K562 (cell line): ENCODE measurements at regions not wholly inside any gene's neighbourhood (a gene's known extent, or its start where the extent isn't known, plus 50 kb on each side); places are given as distances from the start of the nearest gene placed in this dataset.

ENCODE experiments used
- ATAC-seq: fragments of 200-7000 bp; cut with Tn5 transposase; 3 replicates; pipeline ENCODE4 v1.9.1; 2020; ENCODE audit warnings: moderate library complexity
- BruUV-seq: library from RNA; stranded (reverse); fragments of 400-500 nt; replicated peaks from 2 replicates; lab custom pipeline; 2021; lab: Mats Ljungman, UMichigan
- CTCF ChIA-PET: fragments of 300-600 bp; formaldehyde crosslinking; extraction: SDS; loops from one replicate; lab custom pipeline; 2021; ENCODE audit warnings: low intra/inter-chr PET ratio; lab: Yijun Ruan, JAX
- POLR2A ChIA-PET: fragments of 300-600, 350-650 bp; sonication (Branson Sonifier 250); formaldehyde crosslinking; extraction: SDS; loops from one replicate; lab custom pipeline; 2021; ENCODE audit warnings: antibody characterized with exemption, inconsistent platforms; lab: Yijun Ruan, JAX
- DNase-seq, 4 experiments: peaks; one replicate each; pipeline versions ENCODE4 v3.0.0 to v3.0.0-alpha.2; 2011 to 2018; ENCODE audit warnings: low spot score in 3 of 4, mixed read lengths in 3 of 4; ENCODE audit errors: extremely low read depth in 1 of 4
- FAIRE-seq: peaks from 2 replicates; lab custom pipeline; 2011; peaks lifted over from hg19 to GRCh38; lab: Jason Lieb, UNC
- H2AFZ ChIP-seq: 2 replicates; pipeline ENCODE4 v1.6.0; 2011; ENCODE audit warnings: low read depth, low read length, control low read depth, inconsistent platforms
- H3K27ac ChIP-seq: fragments of 200-600 bp; 3 replicates; pipeline ENCODE4 v1.8.0; 2011; ENCODE audit warnings: low read depth, mild to moderate bottlenecking, control low read depth, inconsistent platforms, low read length, moderate library complexity, mixed read lengths; ENCODE audit errors: extremely low read depth
- H3K27me3 ChIP-seq, 2 experiments: fragments of 300-600 bp in 1 of 2; 2 replicates in 1 of 2; 3 replicates in 1 of 2; pipeline versions ENCODE4 v1.6.0 to v1.8.0; 2011; ENCODE audit warnings: inconsistent platforms in 2 of 2, low read length in 2 of 2, mild to moderate bottlenecking in 1 of 2, mixed read lengths in 1 of 2, moderate library complexity in 1 of 2; ENCODE audit not compliant: control insufficient read depth in 2 of 2, insufficient read depth in 2 of 2
- H3K36me3 ChIP-seq: fragments of 300-600 bp; 3 replicates; pipeline ENCODE4 v1.8.0; 2011; ENCODE audit warnings: mild to moderate bottlenecking, low read length, inconsistent platforms; ENCODE audit not compliant: control insufficient read depth, insufficient read depth
- H3K4me1 ChIP-seq, 2 experiments: fragments of 200-600 bp in 1 of 2; replicated peaks in 1 of 2; 2 replicates in 1 of 2; 3 replicates in 1 of 2; pipeline versions ENCODE4 v1.5.1 to v1.8.0; 2011; ENCODE audit warnings: inconsistent platforms in 2 of 2, low read length in 2 of 2, mild to moderate bottlenecking in 1 of 2, mixed read lengths in 1 of 2, moderate library complexity in 1 of 2; ENCODE audit not compliant: control insufficient read depth in 2 of 2, insufficient read depth in 2 of 2
- H3K4me2 ChIP-seq: 2 replicates; pipeline ENCODE4 v1.6.1; 2011; ENCODE audit warnings: low read length, control low read depth, inconsistent platforms, mixed read lengths; ENCODE audit not compliant: insufficient read depth
- H3K4me3 ChIP-seq: fragments of 200-600 bp; sonication (generic), shearing (Covaris generic); 2 replicates; pipeline ENCODE4 v1.5.1; 2016; ENCODE audit warnings: control low read depth, inconsistent platforms
- H3K79me2 ChIP-seq: fragments of 200-600 bp; 3 replicates; pipeline ENCODE4 v1.8.0; 2011; ENCODE audit warnings: low read length, inconsistent platforms; ENCODE audit not compliant: control insufficient read depth, insufficient read depth
- H3K9ac ChIP-seq, 2 experiments: 2 replicates each; pipeline versions ENCODE4 v1.6.0 to v1.6.1; 2011; ENCODE audit warnings: low read depth in 2 of 2, low read length in 2 of 2, control low read depth in 1 of 2, inconsistent platforms in 1 of 2, mild to moderate bottlenecking in 1 of 2, mixed read lengths in 1 of 2; ENCODE audit not compliant: insufficient read depth in 1 of 2
- H3K9me1 ChIP-seq: one replicate; pipeline ENCODE4 v1.6.0; 2011; ENCODE audit warnings: inconsistent platforms, mild to moderate bottlenecking, low read length, moderate library complexity; ENCODE audit not compliant: control insufficient read depth, insufficient read depth
- H3K9me3 ChIP-seq: replicated peaks from 2 replicates; pipeline ENCODE4 v1.5.1; 2011; ENCODE audit warnings: low read depth, low read length, inconsistent platforms; ENCODE audit not compliant: control insufficient read depth, insufficient read depth
- H4K20me1 ChIP-seq: replicated peaks from 2 replicates; pipeline ENCODE4 v1.6.1; 2011; ENCODE audit warnings: low read length, inconsistent platforms, mixed read lengths; ENCODE audit not compliant: control insufficient read depth, insufficient read depth
- GTF2E2 ChIP-seq: fragments of 200-800 bp; sonication (Bioruptor generic); IDR thresholded peaks from 2 replicates; pipeline ENCODE4 v1.6.1; 2016; ENCODE audit warnings: missing genetic modification characterization, missing compliant biosample characterization
- NCOR1 ChIP-seq: fragments of 450-650 bp; IDR thresholded peaks from 2 replicates; pipeline ENCODE4 v1.6.1; 2016; ENCODE audit warnings: mild to moderate bottlenecking, moderate library complexity
- PPARD ChIP-seq: fragments of 250-450 bp; sonication (Bioruptor Pico); IDR thresholded peaks from 2 replicates; pipeline ENCODE4 v1.8.0; 2022; ENCODE audit warnings: inconsistent platforms, mild to moderate bottlenecking, moderate library complexity
- SLC30A9 ChIP-seq: fragments of 250-450 bp; sonication (Bioruptor Pico); IDR thresholded peaks from 2 replicates; pipeline ENCODE4 v1.8.0; 2022; ENCODE audit warnings: mild to moderate bottlenecking, moderate library complexity
- SRSF3 ChIP-seq: fragments of 200-400 bp; formaldehyde crosslinking; IDR thresholded peaks from 2 replicates; pipeline ENCODE4 v1.6.1; 2016; ENCODE audit warnings: mild to moderate bottlenecking, low read length, moderate library complexity; ENCODE audit not compliant: insufficient read depth
- SRSF7 ChIP-seq: fragments of 200-400 bp; formaldehyde crosslinking; optimal IDR thresholded peaks from 2 replicates; pipeline ENCODE3; 2017; ENCODE audit warnings: mild to moderate bottlenecking, low read depth, low read length
- WGBS: fragments of 100-300 bp; shearing (Covaris generic); methylation state at CpG from one replicate; pipeline ENCODE4 v1.1.6; 2016; ENCODE audit warnings: low coverage, mixed read lengths; ENCODE audit not compliant: insufficient coverage; ENCODE audit errors: missing lambda C conversion rate; 5-methylcytosine and 5-hydroxymethylcytosine counted together
- in situ Hi-C: fragments of 300-500 bp; cut with MboI; formaldehyde crosslinking; loops from 4 replicates; pipeline ENCODE4 v1.15.0; 2018; ENCODE audit warnings: inconsistent platforms, mixed read lengths
- intact Hi-C: fragments of 100-400 bp; cut with micrococcal nuclease; formaldehyde crosslinking; loops from 2 replicates; pipeline ENCODE4 v1.14.2; 2022
- TF ChIP-seq, protein P1 (sequence below), 2 experiments: IDR thresholded peaks; 2 replicates each; pipeline ENCODE4 v1.6.1; 2012; ENCODE audit warnings: improper control_type of control experiment in 2 of 2, low read depth in 2 of 2, low read length in 2 of 2, borderline replicate concordance in 1 of 2
- TF ChIP-seq, protein P2 (sequence below), 2 experiments: fragments of 150-350 bp in 1 of 2; IDR thresholded peaks; 2 replicates each; pipeline ENCODE4 v1.6.1; 2012 to 2016; ENCODE audit warnings: low read depth in 2 of 2, low read length in 2 of 2, mild to moderate bottlenecking in 1 of 2, moderate library complexity in 1 of 2
- TF ChIP-seq, protein P3 (sequence below): fragments of 450-650 bp; formaldehyde crosslinking; IDR thresholded peaks from 2 replicates; pipeline ENCODE4 v1.4.0; 2020; ENCODE audit warnings: mild to moderate bottlenecking, moderate library complexity

DNA sequence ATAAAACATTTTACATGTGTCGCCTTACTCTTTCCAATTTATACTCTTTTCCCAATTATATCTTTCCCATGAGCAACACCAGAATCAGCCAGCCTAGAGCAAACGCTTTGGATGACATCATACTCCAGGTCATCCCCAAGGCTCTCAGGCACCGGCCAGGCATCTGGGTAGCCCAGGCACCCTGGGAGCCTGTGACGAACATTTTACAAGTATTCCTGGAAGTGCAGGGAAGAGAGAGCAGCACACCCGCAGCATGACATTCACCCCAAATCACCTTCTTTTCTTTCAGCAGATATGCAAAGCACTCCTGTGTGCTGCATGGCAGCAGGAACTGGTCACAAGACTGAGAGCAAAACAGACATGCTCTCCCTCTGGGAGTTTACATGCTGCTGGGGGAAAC, 75.7 kb upstream of the SMIM23 start:
- Histone ChIP-seq H3K9me1 (no peaks in the 10 kb centered on the region), H3K9me3 (no peaks in the 10 kb centered on the region), H4K20me1 (no peaks in the 10 kb centered on the region; the same call in 1 of the 2 replicates), H3K79me2 (no peaks in the 10 kb centered on the region), H3K4me1 (no peaks in the 10 kb centered on the region), H3K27ac (no peak overlapping the region), H3K4me3 (no peak overlapping the region), H3K9ac (no peak overlapping the region), H3K36me3 (no peaks in the 10 kb centered on the region), H3K27me3 (peaks cover 0 to 14% of the 10 kb centered on the region in 2 experiments; a peak in 3 of 5 replicates), H3K4me2 (no peak overlapping the region), H2AFZ (no peak overlapping the region)
- in situ Hi-C loops, result no loop called here
- POLR2A ChIA-PET, result interaction anchor here (0.7 kb wide), 1 partner anchor 10 kb away, joined by 3 read pairs; no protein-coding TSS in a partner anchor
- intact Hi-C loops, result no loop called here
- ATAC-seq (no peak), FAIRE-seq (no peak), DNase-seq (no peak)
- no peak for TF ChIP-seq SRSF3
- TF ChIP-seq SLC30A9 (CRISPR knock-in tag), result no peak
- TF ChIP-seq NCOR1, result no peak
- TF ChIP-seq, protein P1, sequence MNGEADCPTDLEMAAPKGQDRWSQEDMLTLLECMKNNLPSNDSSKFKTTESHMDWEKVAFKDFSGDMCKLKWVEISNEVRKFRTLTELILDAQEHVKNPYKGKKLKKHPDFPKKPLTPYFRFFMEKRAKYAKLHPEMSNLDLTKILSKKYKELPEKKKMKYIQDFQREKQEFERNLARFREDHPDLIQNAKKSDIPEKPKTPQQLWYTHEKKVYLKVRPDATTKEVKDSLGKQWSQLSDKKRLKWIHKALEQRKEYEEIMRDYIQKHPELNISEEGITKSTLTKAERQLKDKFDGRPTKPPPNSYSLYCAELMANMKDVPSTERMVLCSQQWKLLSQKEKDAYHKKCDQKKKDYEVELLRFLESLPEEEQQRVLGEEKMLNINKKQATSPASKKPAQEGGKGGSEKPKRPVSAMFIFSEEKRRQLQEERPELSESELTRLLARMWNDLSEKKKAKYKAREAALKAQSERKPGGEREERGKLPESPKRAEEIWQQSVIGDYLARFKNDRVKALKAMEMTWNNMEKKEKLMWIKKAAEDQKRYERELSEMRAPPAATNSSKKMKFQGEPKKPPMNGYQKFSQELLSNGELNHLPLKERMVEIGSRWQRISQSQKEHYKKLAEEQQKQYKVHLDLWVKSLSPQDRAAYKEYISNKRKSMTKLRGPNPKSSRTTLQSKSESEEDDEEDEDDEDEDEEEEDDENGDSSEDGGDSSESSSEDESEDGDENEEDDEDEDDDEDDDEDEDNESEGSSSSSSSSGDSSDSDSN (IDR thresholded peaks at IDR 0.05; ENCODE audit: borderline replicate concordance in 1 of 2, low read depth in 2 of 2, low read length in 2 of 2), result no peak
- TF ChIP-seq, protein P2, sequence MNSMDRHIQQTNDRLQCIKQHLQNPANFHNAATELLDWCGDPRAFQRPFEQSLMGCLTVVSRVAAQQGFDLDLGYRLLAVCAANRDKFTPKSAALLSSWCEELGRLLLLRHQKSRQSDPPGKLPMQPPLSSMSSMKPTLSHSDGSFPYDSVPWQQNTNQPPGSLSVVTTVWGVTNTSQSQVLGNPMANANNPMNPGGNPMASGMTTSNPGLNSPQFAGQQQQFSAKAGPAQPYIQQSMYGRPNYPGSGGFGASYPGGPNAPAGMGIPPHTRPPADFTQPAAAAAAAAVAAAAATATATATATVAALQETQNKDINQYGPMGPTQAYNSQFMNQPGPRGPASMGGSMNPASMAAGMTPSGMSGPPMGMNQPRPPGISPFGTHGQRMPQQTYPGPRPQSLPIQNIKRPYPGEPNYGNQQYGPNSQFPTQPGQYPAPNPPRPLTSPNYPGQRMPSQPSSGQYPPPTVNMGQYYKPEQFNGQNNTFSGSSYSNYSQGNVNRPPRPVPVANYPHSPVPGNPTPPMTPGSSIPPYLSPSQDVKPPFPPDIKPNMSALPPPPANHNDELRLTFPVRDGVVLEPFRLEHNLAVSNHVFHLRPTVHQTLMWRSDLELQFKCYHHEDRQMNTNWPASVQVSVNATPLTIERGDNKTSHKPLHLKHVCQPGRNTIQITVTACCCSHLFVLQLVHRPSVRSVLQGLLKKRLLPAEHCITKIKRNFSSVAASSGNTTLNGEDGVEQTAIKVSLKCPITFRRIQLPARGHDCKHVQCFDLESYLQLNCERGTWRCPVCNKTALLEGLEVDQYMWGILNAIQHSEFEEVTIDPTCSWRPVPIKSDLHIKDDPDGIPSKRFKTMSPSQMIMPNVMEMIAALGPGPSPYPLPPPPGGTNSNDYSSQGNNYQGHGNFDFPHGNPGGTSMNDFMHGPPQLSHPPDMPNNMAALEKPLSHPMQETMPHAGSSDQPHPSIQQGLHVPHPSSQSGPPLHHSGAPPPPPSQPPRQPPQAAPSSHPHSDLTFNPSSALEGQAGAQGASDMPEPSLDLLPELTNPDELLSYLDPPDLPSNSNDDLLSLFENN (IDR thresholded peaks at IDR 0.05; ENCODE audit: low read depth in 2 of 2, low read length in 2 of 2), result no peak
- no peak for TF ChIP-seq SRSF7
- TF ChIP-seq, protein P3, sequence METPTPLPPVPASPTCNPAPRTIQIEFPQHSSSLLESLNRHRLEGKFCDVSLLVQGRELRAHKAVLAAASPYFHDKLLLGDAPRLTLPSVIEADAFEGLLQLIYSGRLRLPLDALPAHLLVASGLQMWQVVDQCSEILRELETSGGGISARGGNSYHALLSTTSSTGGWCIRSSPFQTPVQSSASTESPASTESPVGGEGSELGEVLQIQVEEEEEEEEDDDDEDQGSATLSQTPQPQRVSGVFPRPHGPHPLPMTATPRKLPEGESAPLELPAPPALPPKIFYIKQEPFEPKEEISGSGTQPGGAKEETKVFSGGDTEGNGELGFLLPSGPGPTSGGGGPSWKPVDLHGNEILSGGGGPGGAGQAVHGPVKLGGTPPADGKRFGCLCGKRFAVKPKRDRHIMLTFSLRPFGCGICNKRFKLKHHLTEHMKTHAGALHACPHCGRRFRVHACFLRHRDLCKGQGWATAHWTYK (CRISPR knock-in tag), result no peak
- no peak for TF ChIP-seq PPARD (CRISPR knock-in tag)
- no peak for TF ChIP-seq GTF2E2 (tag)
- no TSS peak for BruUV-seq
- CTCF ChIA-PET, result no interaction called here
- WGBS, result 1% methylated on average over 5 of the region's 5 CpGs
